Left renal pelvis (tissue), 4 donors: ENCODE measurements at regions not wholly inside any gene's neighbourhood (a gene's known extent, or its start where the extent isn't known, plus 50 kb on each side); places are given as distances from the start of the nearest gene placed in this dataset.

Experiments used
- DNase-seq, 4 donors: peaks; one replicate each; pipeline ENCODE4 v3.0.0-alpha.2; 2013; ENCODE audit warnings: low read depth in 4 of 4, low spot score in 3 of 4

DNA sequence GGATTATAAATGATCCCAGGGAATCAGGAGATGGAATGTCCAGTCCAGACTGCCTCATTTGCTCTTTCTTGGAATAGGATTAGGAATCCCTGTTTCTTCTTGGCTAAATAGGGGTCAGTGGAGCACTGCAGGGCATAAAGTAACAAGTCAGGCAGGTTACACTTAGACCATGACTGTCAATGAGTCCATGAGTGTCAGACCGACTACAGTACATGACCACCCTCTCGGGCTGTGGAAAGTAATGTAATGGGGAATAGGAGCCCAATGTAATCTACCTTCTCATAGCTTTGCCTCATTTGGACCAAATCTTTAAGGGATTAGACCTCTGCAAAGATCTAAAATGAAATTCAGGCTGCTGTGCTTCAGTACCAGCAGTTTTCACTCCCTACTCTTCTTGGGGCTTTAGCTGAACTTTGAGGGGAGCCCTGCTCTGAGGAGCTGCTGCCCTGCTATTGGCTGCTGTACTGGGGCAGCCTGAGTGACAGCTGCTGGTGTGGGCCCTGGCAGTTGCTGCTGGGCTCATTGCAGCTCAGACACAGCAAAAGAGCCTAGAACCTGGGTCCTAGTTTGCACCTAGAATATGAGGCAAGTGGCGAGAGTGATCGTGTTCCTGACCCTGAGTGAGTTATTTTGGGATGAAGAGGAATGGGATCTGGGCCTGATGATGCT is 62.2 kb upstream of the OR4E1 start:
- no peak for DNase-seq

GRCh38 chr14:21735200-21735599 is 61.6 kb upstream of the OR4E1 start:
- DNase-seq = no peak

- DNase-seq = peak in 2 of 4 donors; percentile 10 to 32
Observed at GRCh38 chr14:21734457-21735074, 60.9 kb upstream of the OR4E1 start.

DNA sequence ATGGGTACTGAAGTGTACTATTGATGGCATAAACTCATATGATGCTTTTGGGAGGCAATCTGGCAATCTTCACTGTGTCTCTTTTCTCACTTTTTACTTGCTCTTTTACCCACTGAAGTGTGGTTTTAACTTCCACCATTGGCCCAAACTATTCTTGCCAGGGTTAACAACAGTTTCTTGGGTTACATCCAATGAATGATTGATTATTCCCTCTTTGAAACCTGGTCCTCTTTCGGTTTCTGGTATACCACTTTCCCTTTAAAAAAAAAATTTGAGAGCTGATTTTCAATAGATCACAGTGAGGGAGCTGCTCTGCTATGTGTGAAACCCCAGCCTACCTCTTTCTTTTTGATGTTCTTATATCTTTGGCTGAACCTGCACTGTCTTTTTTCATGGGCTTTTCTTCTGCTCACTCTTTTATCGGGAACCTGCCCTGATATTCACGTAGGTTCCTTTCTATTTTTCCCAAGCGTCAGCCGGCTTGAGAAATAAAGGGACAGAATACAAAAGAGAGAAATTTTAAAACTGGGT is 56.1 kb upstream of the OR4E1 start:
- DNase-seq = no peak

DNA sequence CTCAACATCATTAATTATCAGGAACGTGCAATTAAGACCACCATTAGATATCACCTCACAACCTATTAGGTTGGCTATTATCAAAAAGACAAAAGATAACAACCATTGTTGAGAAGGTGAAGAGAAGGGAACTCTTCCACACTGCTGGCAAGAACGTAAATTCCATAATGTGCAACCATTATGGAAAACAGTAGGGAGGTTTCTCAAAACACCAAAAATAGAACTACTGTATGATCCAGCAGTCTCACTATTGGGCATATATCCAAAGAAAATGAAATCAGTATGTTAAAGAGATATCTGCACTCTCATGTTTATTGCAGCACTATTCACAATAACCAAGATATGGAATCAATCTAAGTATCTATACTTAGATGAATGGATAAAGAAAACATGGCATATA is 51.6 kb upstream of the OR4E1 start:
- DNase-seq = no peak

DNA sequence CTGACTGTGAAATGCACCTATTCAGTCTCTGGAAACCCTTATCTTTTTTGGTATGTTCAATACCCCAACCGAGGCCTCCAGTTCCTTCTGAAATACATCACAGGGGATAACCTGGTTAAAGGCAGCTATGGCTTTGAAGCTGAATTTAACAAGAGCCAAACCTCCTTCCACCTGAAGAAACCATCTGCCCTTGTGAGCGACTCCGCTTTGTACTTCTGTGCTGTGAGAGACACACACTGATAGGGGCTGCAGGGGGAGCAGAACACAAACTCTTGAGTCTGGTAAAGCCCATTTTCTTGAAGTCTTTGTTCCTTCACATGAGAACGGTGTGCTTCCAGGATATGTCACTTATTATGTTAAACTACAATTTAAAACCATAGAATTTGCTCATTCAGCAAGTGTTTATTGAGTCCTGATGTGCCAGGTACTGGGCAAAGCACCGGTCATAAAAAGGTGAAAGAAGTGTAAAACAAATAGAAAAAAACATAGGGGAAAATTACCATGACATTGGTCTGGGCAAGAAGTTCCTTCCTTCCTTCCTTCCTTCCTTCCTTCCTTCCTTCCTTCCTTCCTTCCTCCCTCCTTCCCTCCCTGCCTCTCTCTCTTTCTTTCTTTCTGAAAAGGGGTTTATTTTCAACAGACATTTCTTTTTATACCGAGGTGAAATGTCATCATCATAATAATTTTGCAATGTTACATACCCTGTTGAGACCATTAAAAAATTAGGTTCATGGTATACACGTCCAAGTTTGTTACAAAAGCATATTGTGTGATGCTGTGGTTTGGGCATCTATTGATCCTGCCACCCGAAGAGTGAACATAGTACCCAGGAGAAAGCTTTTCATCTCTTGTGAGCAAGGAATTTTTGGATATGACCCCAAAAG is 50.7 kb upstream of the OR4E1 start:
- no peak for DNase-seq

DNA sequence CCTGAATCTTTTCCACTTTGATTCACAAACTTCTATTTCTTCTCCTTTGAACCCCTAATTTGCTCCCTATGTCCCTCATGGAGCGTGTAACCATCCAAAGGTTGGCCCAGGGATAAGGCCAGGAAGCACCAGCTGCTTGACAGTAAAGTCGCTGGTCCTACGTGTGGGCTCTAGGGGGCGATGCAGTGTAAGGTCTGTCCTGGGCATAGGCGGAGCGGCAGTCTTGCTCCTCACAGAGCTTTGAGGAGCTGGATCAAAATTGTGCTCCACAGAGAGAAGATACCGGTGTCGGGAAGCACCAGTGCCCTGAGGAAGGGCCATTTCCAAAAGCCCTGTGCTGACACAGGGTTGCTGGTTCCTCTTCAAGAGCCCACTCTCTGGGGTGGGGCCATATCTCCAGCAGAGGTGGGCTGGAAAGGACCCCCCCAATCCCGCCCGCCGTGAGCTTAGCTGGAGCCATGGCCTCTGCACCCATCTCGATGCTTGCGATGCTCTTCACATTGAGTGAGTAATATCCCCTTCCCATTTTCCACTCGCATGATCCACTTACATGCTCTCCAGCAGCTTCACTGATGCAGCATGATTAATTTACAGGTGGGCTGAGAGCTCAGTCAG is 49.9 kb upstream of the OR4E1 start:
- DNase-seq = peak in 1 of 4 donors; percentile 2
